ENCODE measurements at regions not wholly inside any gene's neighbourhood (a gene's known extent, or its start where the extent isn't known, plus 50 kb on each side); places are given as distances from the start of the nearest gene placed in this dataset.

DNA sequence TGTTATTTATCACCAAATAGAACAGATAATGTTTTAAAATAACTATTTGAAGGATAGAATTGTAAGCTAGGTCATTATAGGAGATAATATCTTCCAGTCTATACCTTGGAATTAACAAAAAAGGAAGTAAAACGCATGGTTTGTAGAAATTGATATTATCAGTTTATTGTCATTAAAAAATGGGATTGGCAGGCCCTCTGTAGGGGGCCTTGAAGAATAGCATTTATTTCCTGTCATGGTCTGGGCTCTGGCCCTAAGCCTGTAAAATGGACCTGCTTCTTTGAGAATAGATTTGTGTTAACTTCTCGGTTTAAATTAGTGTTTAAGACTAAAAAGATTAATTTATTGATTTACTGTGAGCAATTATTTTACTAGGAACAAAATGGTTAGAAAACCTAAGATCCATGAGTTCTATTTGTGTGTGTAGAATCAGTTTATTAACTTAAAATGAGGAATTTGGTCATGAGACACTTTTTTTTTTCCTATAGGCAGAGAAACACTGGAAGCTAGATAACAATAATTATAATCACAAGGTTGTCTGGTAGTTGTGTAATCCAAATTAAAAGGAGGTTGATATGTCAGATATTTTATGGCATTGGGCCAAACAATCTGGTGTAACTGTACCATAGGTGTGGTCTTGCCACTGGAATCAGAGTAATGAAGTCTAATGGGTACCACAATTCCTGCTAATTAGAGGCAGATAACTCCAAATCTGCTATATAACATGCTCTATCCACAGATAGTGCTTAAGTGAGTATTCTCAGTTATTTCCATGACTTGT lies 197.4 kb upstream of the FOXP2 start:
- no peak overlapping the region for H3K4me3 ChIP-seq (ENCODE audit: low read depth, low read length)
- DNase-seq (ENCODE audit: low read depth): no peak
- TF ChIP-seq, protein P1, sequence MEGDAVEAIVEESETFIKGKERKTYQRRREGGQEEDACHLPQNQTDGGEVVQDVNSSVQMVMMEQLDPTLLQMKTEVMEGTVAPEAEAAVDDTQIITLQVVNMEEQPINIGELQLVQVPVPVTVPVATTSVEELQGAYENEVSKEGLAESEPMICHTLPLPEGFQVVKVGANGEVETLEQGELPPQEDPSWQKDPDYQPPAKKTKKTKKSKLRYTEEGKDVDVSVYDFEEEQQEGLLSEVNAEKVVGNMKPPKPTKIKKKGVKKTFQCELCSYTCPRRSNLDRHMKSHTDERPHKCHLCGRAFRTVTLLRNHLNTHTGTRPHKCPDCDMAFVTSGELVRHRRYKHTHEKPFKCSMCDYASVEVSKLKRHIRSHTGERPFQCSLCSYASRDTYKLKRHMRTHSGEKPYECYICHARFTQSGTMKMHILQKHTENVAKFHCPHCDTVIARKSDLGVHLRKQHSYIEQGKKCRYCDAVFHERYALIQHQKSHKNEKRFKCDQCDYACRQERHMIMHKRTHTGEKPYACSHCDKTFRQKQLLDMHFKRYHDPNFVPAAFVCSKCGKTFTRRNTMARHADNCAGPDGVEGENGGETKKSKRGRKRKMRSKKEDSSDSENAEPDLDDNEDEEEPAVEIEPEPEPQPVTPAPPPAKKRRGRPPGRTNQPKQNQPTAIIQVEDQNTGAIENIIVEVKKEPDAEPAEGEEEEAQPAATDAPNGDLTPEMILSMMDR (IDR thresholded peaks at IDR 0.05; ENCODE audit: insufficient read depth, low read length): no peak

DNA sequence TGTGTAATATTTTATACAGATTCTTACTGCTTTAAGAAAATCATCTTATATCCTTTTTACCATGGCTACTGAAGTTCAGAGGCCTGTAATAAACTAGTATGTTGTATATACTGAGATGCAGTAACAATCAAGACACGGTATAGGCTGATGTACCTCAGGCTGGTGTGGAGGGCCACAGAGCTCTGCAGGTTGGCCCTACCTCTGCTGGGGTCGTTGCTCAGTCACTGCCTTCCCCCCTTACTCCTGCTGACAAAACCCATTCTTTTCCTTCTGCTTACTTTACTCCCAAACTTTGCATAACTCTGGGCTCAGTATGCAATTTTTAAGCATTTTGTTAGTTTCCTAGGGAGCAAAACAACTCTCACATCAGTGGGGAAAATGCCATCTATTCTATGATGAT lies 200.1 kb upstream of the FOXP2 start:
- no peak for DNase-seq (ENCODE audit: low read depth)

DNA sequence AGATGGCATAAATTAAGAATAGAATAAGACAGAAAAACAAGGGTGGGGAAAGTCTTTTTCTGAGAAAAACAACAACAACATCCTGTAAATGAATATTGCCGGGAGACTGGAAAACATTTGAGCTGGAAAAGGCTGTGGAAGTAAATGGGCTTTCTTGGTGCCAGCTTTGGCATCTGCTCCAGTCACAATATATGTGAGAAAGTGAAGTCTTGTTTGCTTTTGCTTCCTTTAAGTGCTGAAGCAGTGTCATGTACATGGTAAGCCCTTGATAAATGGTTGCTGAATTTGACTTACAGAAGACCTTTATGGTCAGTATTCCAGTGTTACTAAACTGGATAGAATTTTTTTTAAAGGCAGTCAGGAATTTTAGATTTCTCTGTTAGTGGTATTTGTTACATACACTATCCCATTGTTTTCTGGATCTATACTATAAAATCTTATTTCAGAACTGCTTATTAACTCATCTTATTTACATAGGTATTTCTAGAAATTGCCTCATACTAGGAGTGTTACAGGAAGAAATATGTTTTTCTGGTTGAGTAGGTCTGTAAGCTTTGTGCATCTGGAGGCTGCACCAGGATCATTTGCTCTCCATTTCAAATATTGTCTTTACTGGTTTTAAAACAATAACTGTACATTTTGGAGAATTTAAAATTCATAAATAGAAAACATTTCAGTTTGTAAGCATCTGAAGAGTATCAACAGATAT lies 201.7 kb upstream of the FOXP2 start:
- no peak for DNase-seq (ENCODE audit: low read depth)
- TF ChIP-seq, protein P1 (IDR thresholded peaks at IDR 0.05; ENCODE audit: insufficient read depth, low read length): no peak
- no peak overlapping the region for H3K4me3 ChIP-seq (ENCODE audit: low read depth, low read length)

More for the DNA sequence above, 200.1 kb upstream of the FOXP2 start:
- no peak overlapping the region for H3K4me3 ChIP-seq (ENCODE audit: low read depth, low read length)
- TF ChIP-seq, protein P1 (IDR thresholded peaks at IDR 0.05; ENCODE audit: insufficient read depth, low read length): no peak

DNA sequence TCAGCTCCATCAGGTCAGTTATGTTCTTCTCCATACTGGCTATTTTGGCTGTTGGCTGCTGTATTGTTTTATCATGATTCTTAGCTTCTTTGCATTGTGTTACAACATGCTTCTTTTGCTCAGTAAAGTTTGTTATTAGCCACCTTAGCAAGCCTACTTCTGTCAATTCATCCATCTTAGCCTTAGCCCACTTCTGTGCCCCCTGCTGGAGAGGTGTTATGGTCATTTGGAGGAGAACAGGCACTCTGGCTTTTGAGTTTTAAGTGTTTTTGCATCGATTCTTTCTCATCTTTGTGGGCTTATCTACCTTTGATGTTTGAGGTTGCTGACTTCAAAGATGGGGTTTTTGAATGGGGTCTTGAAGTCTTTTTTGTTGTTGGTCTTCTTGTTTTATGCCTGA lies 204.6 kb upstream of the FOXP2 start:
- no peak for DNase-seq (ENCODE audit: low read depth)
- H3K4me3 ChIP-seq (ENCODE audit: low read depth, low read length): no peak overlapping the region
- TF ChIP-seq, protein P1 (IDR thresholded peaks at IDR 0.05; ENCODE audit: insufficient read depth, low read length): no peak

DNA sequence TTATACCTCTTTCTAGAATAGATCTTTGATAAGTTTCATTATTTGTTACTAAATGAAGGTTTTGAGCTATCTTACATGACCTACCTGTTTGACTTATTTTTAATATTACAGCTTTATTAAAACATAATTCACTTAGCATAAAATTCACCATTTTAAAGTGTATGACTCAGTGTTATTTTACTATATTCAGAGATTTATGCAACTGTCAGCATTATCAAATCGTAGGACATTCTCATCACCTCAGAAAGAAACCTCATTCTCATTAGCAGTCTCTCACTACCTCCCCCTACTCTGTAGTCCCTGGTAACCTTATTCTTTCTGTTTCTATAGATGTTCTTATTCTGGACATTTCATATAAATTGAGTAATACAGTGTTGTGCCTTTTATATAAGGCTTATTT lies 207.9 kb upstream of the FOXP2 start:
- no peak for DNase-seq (ENCODE audit: low read depth)
- TF ChIP-seq, protein P1 (IDR thresholded peaks at IDR 0.05; ENCODE audit: insufficient read depth, low read length): no peak

DNA sequence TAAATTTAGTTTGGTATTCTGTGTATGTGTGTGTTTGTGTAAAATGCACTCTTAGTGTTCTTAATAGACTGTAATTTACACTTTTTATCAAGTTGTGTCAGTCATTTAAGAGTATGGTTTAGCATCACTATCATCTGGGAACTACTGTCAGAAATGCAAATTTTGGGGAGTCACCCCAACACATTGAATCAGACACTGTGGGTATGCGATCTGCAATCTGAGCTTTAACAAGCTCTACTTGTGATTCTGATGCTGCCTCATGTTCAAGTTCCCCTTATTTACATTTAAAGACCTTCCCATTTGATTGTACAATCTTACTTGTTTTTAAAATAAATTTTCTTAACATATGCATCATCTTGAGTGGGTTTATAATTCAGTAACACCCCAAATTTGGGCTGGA lies 218.1 kb upstream of the FOXP2 start:
- no peak for DNase-seq (ENCODE audit: low read depth)
- TF ChIP-seq, protein P1 (IDR thresholded peaks at IDR 0.05; ENCODE audit: insufficient read depth, low read length): no peak
- H3K4me3 ChIP-seq (ENCODE audit: low read depth, low read length): no peak overlapping the region

More for the DNA sequence above, 207.9 kb upstream of the FOXP2 start:
- H3K4me3 ChIP-seq (ENCODE audit: low read depth, low read length): no peak overlapping the region
